Lung microvascular endothelial cell (primary cell): ENCODE measurements at regions not wholly inside any gene's neighbourhood (a gene's known extent, or its start where the extent isn't known, plus 50 kb on each side); places are given as distances from the start of the nearest gene placed in this dataset.

Experiments
- DNase-seq, 2 donors: peaks; one replicate each; pipeline versions ENCODE4 v3.0.0 to v3.0.0-alpha.2; 2010; ENCODE audit warnings: low read depth in 2 of 2

GRCh38 chr17:77716289-77716926 is 242.1 kb upstream of the TNRC6C start:
- DNase-seq = no peak

GRCh38 chr17:77717941-77718668 is 240.4 kb upstream of the TNRC6C start:
- no peak for DNase-seq

- DNase-seq = no peak
These were observed 239.9 kb upstream of the TNRC6C start for GRCh38 chr17:77718669-77718961.

- DNase-seq = no peak
These were observed 238.7 kb upstream of the TNRC6C start for GRCh38 chr17:77719806-77720205.

- no peak for DNase-seq
These were observed 237.3 kb upstream of the TNRC6C start for GRCh38 chr17:77720946-77721845.

GRCh38 chr17:77721846-77722160 is 236.7 kb upstream of the TNRC6C start:
- DNase-seq = no peak

GRCh38 chr17:77722366-77722765 is 236.1 kb upstream of the TNRC6C start:
- no peak for DNase-seq

- no peak for DNase-seq
These were observed 235.2 kb upstream of the TNRC6C start for GRCh38 chr17:77723071-77723908.

GRCh38 chr17:77723909-77724875 is 234.3 kb upstream of the TNRC6C start:
- DNase-seq = no peak

GRCh38 chr17:77724876-77725615 is 233.5 kb upstream of the TNRC6C start:
- DNase-seq = no peak

- no peak for DNase-seq
These were observed 232.7 kb upstream of the TNRC6C start for GRCh38 chr17:77725846-77726245.

GRCh38 chr17:77726549-77727006 is 231.9 kb upstream of the TNRC6C start:
- DNase-seq = no peak

GRCh38 chr17:77727037-77727615 is 231.4 kb upstream of the TNRC6C start:
- no peak for DNase-seq

- DNase-seq = no peak
These were observed 230.1 kb upstream of the TNRC6C start for GRCh38 chr17:77728474-77728795.

- no peak for DNase-seq
These were observed 229.6 kb upstream of the TNRC6C start for GRCh38 chr17:77728871-77729270.

GRCh38 chr17:77729587-77729986 is 228.9 kb upstream of the TNRC6C start:
- no peak for DNase-seq

GRCh38 chr17:77730376-77730775 is 228.1 kb upstream of the TNRC6C start:
- DNase-seq = no peak

GRCh38 chr17:77733576-77734296 is 224.8 kb upstream of the TNRC6C start:
- DNase-seq = no peak
